Gastroesophageal sphincter (tissue), 4 donors: ENCODE measurements at regions not wholly inside any gene's neighbourhood (a gene's known extent, or its start where the extent isn't known, plus 50 kb on each side); places are given as distances from the start of the nearest gene placed in this dataset.

Experiments
- ATAC-seq: fragments of 150-250 bp; one replicate; pipeline ENCODE4 v1.9.1; 2016; ENCODE audit warnings: mild to moderate bottlenecking, moderate library complexity
- H3K27ac ChIP-seq, 4 donors: fragments of 200-600 bp; sonication (generic) in 3 of 4; 1 replicate in 3 of 4; 2 replicates in 1 of 4; pipeline ENCODE4 v1.5.1; 2016 to 2019
- H3K27me3 ChIP-seq: fragments of 200-600 bp; sonication (generic); one replicate; pipeline ENCODE4 v1.5.1; 2019
- H3K36me3 ChIP-seq, 2 donors: fragments of 200-600 bp; sonication (generic); one replicate each; pipeline ENCODE4 v1.5.1; 2019; ENCODE audit warnings: control low read depth in 1 of 2
- H3K4me1 ChIP-seq, 3 donors: fragments of 200-600 bp; sonication (generic); 1 replicate in 2 of 3; 2 replicates in 1 of 3; pipeline ENCODE4 v1.5.1; 2016 to 2019; ENCODE audit warnings: control low read depth in 2 of 3
- H3K4me3 ChIP-seq, 2 donors: fragments of 200-600 bp; sonication (generic); one replicate each; pipeline ENCODE4 v1.5.1; 2019; ENCODE audit warnings: mild to moderate bottlenecking in 1 of 2, moderate library complexity in 1 of 2
- H3K9me3 ChIP-seq, 3 donors: fragments of 200-600 bp; sonication (generic); one replicate each; pipeline ENCODE4 v1.5.1; 2017 to 2019; ENCODE audit warnings: control low read depth in 2 of 3
- CTCF ChIP-seq, 4 experiments: fragments of 200-600 bp in 2 of 4; fragments of 450-650 bp in 2 of 4; sonication (generic) in 1 of 4; IDR thresholded peaks; one replicate each; pipeline ENCODE4 v1.5.1; 2017 to 2019; ENCODE audit warnings: antibody characterized with exemption in 4 of 4, mild to moderate bottlenecking in 2 of 4, moderate library complexity in 2 of 4
- EP300 ChIP-seq: sonication (generic); formaldehyde crosslinking; IDR thresholded peaks from one replicate; pipeline ENCODE4 v1.6.1; 2017; ENCODE audit warnings: antibody characterized with exemption, mild to moderate bottlenecking
- POLR2A ChIP-seq, 2 donors: fragments of 450-650 bp; IDR thresholded peaks; one replicate each; pipeline ENCODE4 v1.6.1; 2017; ENCODE audit warnings: antibody characterized with exemption in 2 of 2, mild to moderate bottlenecking in 2 of 2, moderate library complexity in 1 of 2
- POLR2AphosphoS5 ChIP-seq: sonication (generic); formaldehyde crosslinking; IDR thresholded peaks from one replicate; pipeline ENCODE4 v1.6.1; 2017; ENCODE audit warnings: antibody characterized with exemption
- WGBS, 2 donors: methylation state at CpG; one replicate each; pipeline ENCODE4 v1.1.5; 2018; ENCODE audit warnings: low coverage in 1 of 2; 5-methylcytosine and 5-hydroxymethylcytosine counted together

DNA sequence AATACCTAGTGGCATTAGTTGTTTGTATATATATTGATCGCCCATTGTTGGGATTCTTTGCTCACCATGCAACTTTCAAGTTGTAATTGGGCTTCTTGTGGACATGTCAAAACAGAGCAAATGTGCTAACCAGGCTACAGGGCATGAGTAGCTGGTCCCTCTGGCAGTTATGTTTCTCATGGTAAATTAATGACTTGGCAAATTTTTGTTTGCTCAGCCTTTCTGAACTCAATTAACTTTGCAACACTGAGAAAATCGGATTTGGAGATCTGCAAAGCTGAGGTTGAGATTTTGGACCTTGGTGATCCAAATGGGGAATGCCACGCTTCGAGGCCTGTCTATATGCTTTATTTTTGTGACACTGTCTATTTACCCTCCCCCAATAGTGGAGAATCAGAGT is 138.5 kb upstream of the PIRT start:
- ATAC-seq = no peak

DNA sequence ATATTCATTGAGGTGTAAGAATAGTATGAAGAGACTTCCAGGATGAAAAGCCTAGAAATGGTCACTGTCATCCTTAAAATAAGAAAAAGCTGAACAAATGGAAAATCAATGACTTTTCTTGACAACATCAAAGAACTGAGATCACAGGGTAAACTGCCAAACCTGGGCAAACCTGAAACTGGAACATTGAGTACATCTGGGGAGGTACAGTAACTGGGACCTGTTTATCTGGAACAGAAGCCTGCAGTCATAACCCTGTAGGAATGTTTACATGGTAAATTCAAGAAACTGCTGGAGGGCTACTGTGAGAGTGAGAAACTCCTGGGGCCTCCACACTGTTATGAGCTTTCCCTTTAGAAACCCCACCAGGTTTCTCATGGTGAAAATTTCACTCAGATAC is 130.1 kb upstream of the PIRT start:
- TF ChIP-seq POLR2A (IDR thresholded peaks at IDR 0.05) (no peak), EP300 (no peak), POLR2AphosphoS5 (no peak), CTCF (IDR thresholded peaks at IDR 0.05) (no peak)
- Histone ChIP-seq H3K27ac (no peak overlapping the region), H3K27me3 (no peaks in the 10 kb centered on the region), H3K9me3 (peaks cover 0 to 13% (median 0%) of the 10 kb centered on the region in 3 donors), H3K4me3 (no peak overlapping the region), H3K4me1 (no peaks in the 10 kb centered on the region), H3K36me3 (no peaks in the 10 kb centered on the region)
- no peak for ATAC-seq

More for the DNA sequence above, 138.5 kb upstream of the PIRT start:
- Histone ChIP-seq H3K27ac (no peak overlapping the region), H3K27me3 (no peaks in the 10 kb centered on the region), H3K9me3 (peaks cover 0 to 2% (median 0%) of the 10 kb centered on the region in 3 donors), H3K4me1 (no peaks in the 10 kb centered on the region), H3K36me3 (no peaks in the 10 kb centered on the region), H3K4me3 (no peak overlapping the region)
- 74 to 84% methylated on average over 4 of the region's 4 CpGs for WGBS, 2 donors
- TF ChIP-seq CTCF (IDR thresholded peaks at IDR 0.05) = no peak
- TF ChIP-seq POLR2AphosphoS5 = no peak
- no peak for TF ChIP-seq EP300
- TF ChIP-seq POLR2A (IDR thresholded peaks at IDR 0.05) = no peak

- no peak for TF ChIP-seq POLR2A (IDR thresholded peaks at IDR 0.05)
- TF ChIP-seq CTCF (IDR thresholded peaks at IDR 0.05) = no peak
- TF ChIP-seq EP300 = no peak
- TF ChIP-seq POLR2AphosphoS5 = no peak
- no peak for ATAC-seq
- WGBS, 2 donors = 25 to 36% methylated on average over 1 of the region's 1 CpG
Observed at GRCh38 chr17:10956821-10957220, 118.9 kb upstream of the PIRT start.

GRCh38 chr17:10944819-10945218 is 106.9 kb upstream of the PIRT start:
- Histone ChIP-seq H3K9me3 (no peaks in the 10 kb centered on the region), H3K27me3 (peaks cover 12% of the 10 kb centered on the region), H3K27ac (no peak overlapping the region), H3K36me3 (no peaks in the 10 kb centered on the region), H3K4me1 (no peaks in the 10 kb centered on the region), H3K4me3 (no peak overlapping the region)
- WGBS, 2 donors = 31 to 38% methylated on average over 4 of the region's 4 CpGs
- no peak for TF ChIP-seq POLR2AphosphoS5
- TF ChIP-seq CTCF (IDR thresholded peaks at IDR 0.05) = no peak
- TF ChIP-seq EP300 = no peak
- no peak for TF ChIP-seq POLR2A (IDR thresholded peaks at IDR 0.05)
- no peak for ATAC-seq

More at GRCh38 chr17:10956821-10957220, 118.9 kb upstream of the PIRT start:
- no peak overlapping the region for H3K4me3 ChIP-seq
- no peaks in the 10 kb centered on the region for H3K9me3 ChIP-seq
- H3K36me3 ChIP-seq = no peaks in the 10 kb centered on the region
- H3K27me3 ChIP-seq = no peaks in the 10 kb centered on the region
- no peak overlapping the region for H3K27ac ChIP-seq
- H3K4me1 ChIP-seq = no peaks in the 10 kb centered on the region

- no peak for TF ChIP-seq POLR2A (IDR thresholded peaks at IDR 0.05)
- TF ChIP-seq POLR2AphosphoS5 = no peak
- no peak for TF ChIP-seq CTCF (IDR thresholded peaks at IDR 0.05)
- no peak overlapping the region for H3K4me3 ChIP-seq
- H3K27me3 ChIP-seq = peaks cover 16% of the 10 kb centered on the region
- H3K9me3 ChIP-seq = no peaks in the 10 kb centered on the region
- no peaks in the 10 kb centered on the region for H3K4me1 ChIP-seq
- ATAC-seq = no peak
- 2 to 35% methylated on average over 7 of the region's 7 CpGs for WGBS, 2 donors
- H3K27ac ChIP-seq = no peak overlapping the region
- H3K36me3 ChIP-seq = no peaks in the 10 kb centered on the region
Observed at GRCh38 chr17:10936931-10937330, 99.0 kb upstream of the PIRT start.
